NCI-H345 (cell line): ENCODE measurements at regions not wholly inside any gene's neighbourhood (a gene's known extent, or its start where the extent isn't known, plus 50 kb on each side); places are given as distances from the start of the nearest gene placed in this dataset.
A peak's percentile ranks its signal among the peaks of the same experiment; 100 is the strongest.
"Not testable (repeated sequence)": the region's sequence is repeated elsewhere in the genome, so short reads cannot be mapped to it uniquely, and the experiment has no call there.

ENCODE experiments used
- DNase-seq: peaks from one replicate; lab custom pipeline; 2025; lab: John Stamatoyannopoulos, UW

DNA sequence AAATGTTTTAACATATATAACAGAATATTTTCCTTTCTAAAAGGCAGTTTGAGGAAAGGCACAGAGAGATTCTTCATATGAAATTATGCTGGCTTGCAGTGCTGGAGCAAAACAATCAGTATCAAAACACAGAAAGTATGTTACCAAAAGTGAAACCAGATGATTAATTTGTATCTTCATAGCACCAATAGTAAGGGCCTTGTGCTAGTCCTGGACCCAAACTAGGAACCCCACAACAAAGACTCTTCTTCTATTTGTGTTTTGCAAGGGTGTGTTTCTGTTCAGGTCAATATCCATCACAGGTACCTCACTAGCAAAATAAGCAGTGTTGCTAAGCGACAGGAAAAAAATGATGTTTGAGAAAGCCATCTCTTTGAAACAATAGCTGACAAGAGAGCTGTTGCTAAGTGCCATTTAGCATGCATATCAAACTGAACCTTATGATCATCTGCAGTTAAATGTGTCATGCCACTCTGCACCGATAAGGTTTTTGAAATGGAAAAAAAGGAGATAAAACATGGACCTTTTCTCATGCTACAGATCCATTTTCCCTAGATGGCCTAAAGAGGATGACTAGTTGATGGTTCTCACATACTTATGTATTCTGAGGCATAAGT is 196.2 kb upstream of the ALG10 start:
- DNase-seq, result peak; percentile 93

DNA sequence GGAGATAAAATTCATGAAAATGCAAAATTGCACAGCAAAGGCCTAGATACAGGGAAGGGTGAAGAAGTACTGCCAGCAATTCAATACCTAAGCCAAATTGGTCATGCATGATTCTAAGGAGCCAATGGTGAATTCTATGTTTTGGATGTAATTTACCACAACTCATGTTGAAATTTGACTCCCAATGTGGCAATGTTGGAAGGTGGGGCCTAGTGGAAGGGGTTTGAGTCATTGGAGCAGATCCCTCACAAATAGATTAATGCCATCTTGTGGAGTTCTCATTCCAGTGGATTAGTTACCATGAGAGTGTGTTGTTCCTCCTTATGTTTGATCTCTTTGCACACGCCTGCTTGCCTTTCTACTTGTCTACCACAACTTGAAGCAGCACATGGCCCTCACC is 194.0 kb upstream of the ALG10 start:
- no peak for DNase-seq

DNA sequence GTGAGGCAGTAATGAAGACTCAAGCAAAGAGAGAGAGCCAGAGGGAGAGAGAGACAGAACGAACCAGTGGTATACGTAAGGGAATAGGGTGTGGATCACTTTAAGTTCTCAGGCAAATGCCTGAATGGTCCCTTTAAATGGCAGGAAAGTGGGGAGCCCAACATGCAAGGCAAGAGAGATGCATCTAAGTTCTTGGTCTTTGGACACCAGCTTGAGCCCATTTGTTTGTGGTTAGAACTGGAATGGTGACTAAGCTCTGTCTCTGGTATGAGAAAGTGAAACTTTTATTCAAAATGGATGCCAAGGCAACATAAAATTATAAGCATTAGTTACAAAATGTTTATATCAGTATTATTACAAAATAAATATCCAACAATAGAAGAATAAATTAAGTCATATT is 192.2 kb upstream of the ALG10 start:
- DNase-seq, result no peak

DNA sequence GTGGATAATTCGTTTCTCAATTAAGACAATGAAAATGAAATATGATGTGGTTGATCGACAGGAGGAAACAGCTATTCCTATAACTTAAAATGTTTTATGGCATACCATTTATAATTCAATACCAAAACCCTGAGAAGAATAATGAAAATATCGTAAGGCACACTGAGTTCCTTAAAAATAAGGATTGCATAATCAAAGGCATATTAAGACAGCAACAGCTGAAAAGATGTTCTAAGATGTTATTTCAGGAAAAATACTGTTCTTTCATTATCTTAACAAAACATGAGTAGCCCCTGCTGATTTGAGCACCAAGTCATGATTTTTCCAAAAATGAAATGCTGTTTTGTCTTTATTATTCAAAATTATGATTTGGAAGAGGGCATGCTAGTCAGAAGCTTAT is 189.4 kb upstream of the ALG10 start:
- DNase-seq, result no peak

DNA sequence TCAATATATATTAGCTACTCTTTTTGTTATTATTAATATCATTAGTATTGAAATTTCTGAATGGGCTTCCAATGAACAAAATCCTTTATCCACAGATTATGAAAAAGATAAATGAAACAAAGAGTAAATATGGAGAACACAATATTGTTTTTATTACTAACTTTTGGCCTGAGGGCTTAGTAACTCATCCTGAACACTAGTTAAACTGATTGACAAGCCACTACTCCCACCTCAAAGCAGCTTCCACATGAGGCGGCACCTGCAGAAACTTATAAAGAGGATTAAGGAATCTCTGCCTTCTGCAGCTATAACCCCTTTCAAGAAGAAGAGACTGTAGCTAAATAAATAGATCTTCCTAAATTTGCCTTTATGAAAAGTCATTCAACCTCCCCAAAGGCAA is 187.6 kb upstream of the ALG10 start:
- DNase-seq, result no peak

DNA sequence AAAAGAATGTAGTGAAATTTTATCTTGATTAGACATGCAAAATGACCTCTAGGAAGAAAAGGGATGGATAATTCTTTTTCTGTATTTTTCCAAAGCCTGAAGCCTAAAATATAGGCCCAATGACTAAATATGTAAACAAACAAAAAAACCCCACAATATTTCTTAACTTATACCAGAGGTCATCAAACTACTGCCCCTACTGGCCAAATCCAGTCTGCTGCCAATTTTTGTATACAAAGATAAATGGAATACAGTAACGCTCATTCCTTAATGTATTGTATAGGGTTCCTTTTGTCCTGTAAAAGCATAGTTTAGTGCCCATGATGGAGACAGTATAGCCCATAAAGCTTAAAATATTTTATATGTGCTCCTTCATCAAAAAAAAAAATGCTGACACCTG is 145.7 kb upstream of the ALG10 start:
- DNase-seq, result no peak

DNA sequence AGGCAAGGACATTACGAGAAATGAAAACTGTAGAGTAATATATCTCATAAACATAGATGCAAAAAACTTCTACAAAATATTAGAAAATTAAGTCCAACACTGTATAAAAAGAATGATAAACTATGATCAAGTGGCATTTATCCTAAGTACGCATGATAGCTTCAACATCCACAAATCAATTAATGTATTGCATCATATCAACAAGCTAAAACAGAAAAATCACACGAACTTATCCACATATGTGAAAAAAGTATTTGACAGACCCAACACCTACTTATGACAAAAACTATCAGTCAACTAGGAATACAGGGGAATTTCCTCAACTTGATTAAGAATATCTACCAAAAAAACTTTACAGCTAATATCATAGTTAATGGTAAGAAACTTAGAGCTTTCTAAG is 129.9 kb upstream of the ALG10 start:
- no peak for DNase-seq

DNA sequence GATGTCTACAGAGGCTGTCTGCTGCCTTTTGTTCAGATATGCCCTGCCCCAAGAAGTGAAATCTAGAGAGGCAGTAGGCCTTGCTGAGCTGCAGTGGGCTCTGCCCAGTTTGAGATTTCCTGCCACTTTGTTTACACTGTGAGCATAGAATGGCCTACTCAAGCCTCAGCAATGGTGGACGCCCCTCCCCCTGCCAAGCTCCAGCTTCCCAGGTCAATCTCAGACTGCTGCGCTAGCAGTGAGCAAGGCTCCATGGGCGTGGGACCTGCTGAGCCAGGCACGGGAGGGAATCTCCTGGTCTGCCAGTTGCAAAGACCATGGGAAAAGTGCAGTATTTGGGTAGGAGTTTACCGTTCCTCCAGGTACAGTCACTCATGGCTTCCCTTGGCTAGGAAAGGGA is 101.8 kb upstream of the ALG10 start:
- not testable (repeated sequence) for DNase-seq

DNA sequence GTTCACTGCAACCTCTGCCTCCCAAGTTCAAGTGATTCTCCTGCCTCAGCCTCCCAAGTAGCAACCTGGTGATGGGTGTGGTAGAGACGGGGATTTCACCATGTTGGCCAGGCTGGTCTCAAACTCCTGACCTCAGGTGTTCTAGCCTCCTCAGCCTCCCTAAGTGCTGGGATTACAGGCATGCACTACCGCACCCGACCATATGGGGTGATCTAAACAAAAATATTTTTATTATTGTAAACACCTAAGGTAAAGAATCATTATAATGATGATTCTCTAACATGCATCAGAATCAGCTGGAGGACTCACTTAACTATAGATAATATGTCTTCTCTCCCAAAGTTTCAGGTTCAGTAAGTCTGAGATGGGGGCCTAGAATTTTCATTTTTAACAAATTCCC is 96.2 kb upstream of the ALG10 start:
- no peak for DNase-seq

DNA sequence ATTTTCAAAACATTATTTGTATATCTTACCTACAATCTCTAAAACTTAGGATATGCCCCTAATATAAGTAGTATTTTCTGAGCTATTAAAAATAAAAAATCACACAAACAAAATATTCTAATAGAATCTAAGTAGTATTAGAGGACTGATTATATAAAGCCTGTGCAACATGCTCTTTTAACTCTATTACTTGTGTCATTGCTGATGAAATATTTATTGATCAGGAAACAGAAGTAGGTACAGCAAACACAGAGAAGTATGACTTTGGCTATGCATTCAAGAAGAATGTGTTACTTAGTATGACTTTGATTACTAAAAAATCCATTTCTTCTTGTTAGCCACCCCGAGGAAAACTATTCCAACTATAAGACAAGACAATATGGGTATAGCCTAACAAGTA is 84.6 kb upstream of the ALG10 start:
- DNase-seq, result not testable (repeated sequence)

DNA sequence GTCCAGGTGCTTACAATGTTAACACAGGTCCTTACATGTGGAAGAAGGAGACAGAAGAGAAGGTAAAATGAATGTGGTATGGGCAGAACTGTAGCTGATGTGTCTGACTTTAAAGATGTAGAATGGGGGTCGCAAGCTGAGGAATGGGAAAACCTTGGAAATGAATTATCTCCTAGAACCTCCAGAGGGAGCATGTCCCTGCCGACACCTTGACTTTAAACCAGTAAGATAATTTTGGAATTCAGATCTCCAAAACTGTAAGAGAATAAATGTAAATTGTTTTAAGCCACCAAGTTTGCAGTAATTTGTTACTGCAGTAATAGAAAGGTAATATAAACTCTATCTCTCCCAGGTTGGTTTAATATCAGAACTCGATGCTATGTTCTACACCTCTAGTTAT is 80.1 kb upstream of the ALG10 start:
- no peak for DNase-seq

DNA sequence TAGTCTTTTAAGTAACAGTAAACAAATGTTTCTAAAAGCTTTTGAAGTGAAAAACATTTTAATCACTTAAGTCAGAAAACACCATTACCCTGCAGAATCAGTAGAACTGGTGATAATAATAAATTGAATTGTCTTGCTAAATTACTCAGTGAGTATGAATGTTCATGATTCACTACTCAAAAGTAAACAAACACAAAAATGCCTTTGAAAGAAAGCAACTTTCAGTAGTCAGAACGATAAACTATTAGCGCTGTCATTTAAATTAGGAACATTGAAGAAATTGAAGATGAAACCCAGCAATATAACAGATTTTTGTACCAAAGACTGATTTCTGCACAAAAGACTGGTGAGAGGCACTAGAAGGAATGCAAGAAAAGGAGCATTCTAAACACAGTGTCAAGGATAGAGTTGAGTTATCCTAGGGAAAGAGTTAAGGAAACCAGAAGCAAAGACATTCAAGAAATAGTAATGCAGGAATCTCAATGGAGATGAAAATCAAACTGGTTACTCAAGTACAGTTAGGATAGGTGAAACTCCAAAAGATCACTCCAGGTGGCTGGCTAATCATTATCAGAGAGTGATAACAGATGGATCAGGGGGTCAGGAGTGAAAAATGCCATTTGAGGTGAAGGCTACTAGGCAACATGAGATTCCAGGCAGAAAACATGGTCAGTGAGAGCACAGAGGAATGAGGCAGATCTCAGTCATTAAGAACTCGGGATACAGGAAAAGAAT is 77.4 kb upstream of the ALG10 start:
- no peak for DNase-seq

DNA sequence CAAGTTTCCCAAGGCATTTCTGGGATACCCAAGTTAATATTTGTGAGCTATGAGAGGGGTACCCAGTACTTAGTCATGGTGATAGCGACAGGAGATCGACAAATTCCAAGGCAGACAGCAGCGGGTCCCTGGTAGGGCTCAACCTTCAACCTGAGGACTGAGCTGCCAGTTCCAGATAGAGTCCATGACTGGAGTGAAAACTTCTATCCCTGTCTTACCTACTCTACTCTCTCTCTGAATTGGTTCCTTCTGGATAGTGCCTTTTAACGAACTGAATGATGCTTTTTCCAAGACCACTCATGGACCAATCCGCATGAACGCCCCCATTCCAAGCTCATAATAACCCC is 76.9 kb upstream of the ALG10 start:
- no peak for DNase-seq

DNA sequence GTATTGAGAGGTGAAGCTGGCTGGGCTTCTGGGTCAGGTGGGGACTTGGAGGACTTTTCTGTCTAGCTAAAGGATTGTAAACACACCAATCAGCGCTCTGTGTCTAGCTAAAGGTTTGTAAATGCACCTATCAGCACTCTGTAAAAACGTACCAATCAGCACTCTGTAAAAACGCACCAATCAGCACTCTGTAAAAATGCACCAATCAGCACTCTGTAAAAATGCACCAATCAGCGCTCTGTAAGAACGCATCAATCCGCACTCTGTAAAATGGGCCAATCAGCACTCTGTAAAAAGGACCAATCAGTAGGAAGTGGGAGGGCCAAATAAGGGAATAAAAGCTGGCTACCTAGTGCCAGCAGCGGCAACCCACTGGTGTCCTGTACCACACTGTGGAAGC is 56.1 kb upstream of the ALG10 start:
- not testable (repeated sequence) for DNase-seq

DNA sequence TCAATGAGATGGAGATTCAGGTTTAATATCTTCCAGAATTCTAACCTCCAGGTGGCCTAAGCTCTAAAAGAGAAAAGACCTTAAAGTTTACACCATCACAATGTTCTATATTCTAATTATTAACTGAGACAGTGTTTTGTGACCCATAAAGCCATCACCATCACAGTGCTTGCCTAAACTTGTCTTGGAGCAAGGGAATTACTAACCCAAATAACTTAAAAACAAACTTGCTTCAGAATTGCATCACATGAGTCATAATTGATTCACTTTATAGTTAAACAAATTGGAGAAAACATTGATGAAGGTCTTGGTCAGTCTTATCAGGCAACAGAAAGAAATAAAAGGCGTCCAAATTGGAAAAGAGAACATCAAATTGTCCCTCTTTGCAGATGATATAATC is 54.5 kb upstream of the ALG10 start:
- DNase-seq, result no peak
